CD4-positive, alpha-beta T cell treated with Interleukin-17A for 4 hours (primary cell): ENCODE measurements at regions not wholly inside any gene's neighbourhood (a gene's known extent, or its start where the extent isn't known, plus 50 kb on each side); places are given as distances from the start of the nearest gene placed in this dataset.
A peak's percentile ranks its signal among the peaks of the same experiment; 100 is the strongest.

Experiments used
- DNase-seq: peaks from one replicate; pipeline ENCODE4 v3.0.0-alpha.2; 2020; ENCODE audit warnings: mixed read lengths

DNA sequence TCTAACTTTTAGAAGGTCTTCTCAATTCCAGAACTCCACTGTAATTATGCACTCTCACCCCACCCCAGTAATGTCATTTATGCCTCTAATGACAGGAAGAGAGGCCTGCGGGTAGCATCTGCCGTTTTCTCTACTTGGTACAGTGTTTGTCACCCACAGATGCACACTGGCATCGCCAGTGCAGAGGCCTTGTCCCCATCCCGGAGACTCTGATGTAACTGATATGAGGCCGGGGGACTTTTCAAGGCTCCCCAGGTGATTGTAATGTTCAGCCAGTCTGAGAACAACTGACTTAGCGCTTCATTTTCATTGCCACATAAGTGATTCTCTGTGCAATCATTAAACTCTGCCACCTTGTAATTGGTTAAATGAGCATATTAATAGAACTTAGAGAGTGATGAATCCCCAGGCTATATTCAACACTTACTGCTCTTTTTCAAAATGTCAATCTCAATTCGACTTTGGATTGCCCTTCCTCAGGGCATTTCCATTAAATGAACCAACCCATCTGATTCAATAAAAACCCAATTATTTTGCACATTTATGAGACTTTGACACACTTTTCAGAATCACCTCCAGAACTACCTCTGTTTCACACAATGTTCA is 113.2 kb downstream of the HERPUD2 start:
- no peak for DNase-seq

DNA sequence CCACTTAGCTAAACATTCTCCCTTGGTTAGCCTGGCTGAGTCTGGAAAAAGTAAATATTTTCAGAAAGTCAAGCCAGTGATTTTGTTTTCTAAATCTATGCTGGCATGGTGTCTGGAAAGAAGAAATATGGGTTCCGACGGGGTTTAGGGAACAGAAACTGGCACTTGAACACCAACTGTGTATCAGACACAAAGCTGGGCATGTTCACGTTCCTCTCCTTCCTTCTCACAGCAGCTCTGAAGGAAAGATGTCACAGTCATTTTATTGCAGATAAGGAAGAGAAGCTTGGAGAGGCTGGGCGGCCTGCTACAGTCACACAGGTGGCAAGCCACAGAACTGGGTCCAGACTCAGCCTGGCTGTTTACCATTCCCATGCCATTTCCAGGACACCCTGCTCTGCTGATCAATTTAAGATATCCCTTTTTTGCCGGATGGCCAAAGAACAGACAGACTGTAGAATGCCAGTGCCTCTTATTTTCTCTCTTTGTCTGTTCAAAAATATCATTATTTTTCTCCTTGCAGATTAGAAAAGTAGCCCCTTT is 118.8 kb downstream of the HERPUD2 start:
- DNase-seq, result no peak

DNA sequence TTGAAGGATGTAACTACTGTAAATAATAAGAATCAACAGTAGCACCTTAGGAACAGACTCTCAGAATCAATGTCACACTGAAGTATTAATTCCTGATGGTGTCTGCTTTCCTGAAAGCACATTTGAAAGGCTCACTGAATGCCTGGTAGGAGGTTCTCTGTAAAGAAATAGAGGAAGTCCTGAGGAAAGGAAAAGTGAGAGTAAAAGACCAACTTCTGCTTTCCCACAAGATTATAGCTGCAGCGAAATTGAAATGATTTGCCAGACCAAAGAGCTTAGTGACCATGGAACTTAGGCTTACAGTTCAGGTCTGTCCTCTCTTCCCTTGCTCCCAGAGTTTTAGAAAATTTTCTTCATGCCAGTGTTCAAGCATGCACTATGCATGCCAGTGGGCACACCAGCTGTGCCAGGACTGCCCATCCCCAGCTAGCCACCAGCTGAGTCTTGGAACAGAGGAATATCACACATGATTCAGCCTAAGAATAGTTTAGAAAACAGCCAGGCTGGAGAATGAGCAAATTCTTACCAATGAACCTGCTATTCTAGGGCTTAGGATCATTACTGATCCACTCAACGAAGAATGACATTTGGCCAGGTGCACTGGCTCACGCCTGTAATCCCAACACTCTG is 123.2 kb downstream of the HERPUD2 start:
- DNase-seq, result no peak

DNA sequence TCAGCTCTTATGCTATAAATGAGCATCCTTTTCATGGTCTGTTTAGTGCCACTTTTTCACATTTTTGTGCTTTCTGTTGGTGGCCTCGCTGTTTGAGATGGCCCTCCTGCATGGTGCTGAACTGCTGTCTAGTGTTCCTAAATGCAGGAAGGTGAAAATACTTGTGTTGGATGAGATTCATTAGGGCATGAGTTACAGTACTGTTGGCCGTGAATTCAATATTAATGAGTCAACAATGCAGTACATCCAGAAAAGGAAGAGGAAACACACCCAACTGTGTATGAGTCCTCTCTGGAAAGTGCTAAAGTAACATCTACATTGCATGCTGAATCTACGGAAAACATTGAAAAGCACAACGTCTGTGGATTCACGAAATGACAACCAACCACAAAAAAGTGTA is 124.0 kb downstream of the HERPUD2 start:
- no peak for DNase-seq

DNA sequence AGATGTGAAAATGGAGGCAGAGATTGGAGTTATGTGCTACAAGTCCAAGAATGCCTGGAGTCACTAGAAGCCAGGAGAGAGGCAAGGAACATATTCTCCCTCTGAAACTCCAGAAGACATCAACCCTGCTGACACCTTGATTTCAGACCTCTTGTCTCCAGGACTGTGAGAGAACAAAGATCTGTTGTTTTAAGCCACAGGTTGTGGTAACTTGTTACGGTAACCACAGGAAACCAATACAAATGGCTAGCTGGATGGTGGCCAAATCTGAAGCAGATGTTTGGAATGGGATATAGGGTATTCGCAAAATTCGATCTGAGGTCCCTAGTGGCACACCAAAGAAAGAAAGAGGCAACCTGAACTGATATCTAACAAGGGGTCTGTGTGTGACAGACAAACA is 129.0 kb downstream of the HERPUD2 start:
- no peak for DNase-seq

DNA sequence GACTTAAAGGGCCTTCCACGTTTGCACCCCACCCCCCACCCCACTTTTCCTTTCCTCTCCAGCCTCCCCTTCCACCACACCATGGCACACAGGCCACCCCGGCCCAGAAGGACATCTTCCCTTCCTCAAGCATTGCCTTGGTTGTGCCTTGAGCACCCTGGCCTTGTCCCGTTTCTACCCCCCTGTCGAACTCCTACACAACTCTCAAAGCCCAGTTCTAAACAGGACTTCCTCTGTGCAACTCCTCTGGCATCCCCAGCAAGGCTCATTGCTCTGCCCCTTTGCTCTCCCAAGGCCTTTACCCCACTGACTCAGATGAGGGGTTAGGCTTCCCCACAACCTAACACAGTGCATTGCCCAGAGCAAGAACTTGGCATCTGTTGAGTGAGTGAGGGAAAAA is 136.1 kb downstream of the HERPUD2 start:
- no peak for DNase-seq

DNA sequence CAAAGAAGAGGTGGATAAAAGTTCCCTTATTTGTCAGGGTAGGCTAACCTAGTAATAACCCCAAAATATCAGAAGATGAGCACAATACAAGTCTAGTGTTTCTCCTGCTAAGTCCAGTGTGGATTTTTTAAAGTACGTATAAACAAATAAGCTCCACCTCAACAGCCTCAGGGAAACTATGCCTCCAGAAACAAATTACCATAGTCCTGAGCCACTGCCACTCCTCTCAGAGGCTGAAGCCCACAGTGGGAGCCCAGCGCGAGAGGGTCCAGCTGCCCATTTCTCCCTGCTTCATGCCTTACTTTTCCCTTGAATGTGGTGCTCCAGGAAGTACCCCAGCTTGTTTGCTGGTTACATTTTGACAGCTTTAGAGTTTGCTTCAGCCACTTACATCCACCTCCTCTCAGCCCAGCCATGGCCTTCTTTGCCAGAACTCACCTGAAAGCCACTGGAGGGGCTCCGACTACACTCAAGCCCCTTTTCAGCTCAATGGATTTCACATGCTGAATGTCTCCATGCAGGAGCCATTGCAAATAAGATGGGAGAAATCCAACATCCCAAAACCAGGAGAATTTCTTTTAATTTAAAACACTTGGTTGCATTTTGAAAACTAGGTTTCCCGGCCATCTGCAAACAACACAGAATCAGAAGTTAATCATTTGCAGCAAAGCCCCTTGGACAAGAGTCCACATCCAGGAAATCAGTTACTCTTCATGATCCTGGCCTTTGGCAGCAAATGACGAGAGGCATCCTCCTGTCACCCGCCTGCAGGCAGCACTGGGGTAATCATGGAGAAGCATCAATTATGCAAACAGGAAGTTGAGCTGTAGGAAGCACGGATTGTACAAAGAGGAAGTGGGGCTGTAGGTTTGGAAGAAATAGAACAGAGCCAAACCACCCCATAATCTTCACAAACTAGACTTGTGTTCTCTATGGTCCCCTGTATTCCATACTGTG is 138.1 kb downstream of the HERPUD2 start:
- no peak for DNase-seq

DNA sequence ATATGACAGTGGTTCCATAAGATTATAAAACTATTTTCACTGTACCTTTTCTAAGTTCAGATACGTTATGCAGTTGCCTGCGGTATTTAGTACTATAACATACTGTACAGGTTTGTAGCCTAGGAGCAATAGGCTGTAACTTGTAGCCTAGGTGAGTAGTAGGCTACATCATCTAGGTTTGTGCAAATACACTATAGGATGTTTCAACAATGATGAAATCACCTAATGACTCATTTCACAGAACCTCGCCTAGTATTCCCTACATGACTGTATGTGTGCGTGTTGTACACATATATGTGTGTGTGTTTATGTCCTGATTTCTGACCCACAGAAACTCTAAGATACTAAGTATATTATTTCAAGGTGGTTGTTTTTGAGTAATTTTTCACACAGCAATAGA is 139.0 kb downstream of the HERPUD2 start:
- no peak for DNase-seq

DNA sequence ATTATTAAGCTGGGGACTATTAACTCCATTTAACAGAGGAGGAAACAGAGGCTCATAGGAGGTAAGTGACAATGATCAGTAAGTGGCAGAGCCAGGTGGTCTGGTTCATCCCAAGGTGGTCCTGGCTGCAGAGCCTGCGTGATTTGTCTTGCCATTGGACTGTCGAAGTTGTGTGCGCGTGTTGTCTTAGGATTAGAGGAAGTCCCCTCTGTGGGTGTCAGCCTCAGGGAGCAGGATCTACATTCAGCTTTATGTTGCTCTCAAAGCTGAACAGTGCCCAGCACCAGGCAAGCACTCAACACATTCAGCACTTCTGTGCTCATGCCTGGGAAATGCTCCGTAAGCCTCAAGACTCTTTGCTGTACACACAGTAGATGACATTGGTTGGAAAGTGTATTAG is 139.5 kb downstream of the HERPUD2 start:
- DNase-seq, result no peak

DNA sequence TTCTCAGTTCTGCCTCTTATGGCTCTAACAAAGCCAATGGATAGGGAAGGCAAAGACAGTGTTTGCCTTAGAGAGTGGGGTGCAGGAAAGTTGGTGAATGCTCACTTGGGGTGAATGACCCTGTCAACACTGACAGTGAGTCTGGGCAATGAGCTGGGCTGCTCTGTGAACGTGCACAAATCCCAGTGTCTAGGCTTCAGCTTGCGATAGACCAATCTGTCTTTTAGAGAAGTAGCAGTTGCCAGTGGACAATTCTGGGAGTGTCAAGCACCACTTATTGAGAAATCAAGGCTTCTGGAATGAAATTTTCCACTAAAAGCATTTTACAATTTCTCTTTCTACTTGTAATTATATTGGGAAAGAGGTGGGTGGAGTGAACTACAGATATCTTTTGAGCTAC is 141.4 kb downstream of the HERPUD2 start:
- DNase-seq, result no peak

DNA sequence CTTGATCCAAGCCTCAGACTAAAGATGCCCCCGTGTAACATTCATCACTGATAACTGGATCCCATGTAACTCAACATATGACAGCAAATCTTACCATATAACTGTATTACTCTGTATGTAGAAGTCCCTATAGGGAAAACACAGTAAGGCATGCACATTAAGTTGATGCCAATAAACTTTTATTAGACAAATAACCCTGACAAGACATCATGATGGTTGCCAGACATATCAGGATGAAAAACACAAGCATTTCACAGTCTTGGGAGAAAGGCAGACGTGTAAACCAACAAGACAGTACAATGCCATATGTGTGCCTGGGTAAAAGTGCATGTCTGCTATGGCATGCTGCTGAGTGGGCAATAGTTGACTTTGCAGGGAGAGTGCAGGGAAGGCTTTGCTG is 142.2 kb downstream of the HERPUD2 start:
- DNase-seq, result no peak

DNA sequence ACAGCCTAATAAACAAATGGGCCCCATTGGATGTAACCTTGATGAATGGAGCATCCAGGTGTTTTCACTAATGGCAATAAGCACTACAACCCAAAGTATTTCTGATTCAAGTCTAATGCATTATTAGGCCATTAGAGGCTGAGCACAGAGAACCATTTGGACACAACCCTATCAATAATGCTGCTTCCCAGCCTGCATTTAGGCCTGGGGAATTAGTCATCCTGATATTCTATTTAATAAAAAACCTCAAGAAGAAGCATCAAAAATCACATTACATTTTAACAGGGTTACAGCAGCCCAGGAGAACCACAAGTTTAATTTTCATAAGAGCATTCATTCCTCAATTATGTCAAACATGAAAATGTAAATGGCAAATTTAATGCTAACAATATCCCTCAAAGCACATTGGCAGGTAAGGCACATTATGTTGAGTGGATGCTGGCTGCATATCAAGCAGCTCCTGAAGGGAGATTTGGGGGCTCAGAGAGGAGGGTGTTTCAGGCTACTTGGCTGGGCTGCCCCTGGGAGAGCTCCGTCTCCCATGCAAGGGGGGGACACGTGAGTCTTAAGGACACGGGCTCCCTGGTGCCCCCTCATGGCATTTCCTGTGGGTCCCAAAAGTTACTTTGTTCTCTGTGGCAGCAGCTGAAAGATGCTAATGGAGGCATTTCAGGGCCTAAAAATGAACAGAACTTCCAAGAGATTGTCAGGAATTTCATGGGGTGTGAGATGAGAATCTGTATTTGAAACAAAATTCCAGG is 143.4 kb downstream of the HERPUD2 start:
- no peak for DNase-seq

DNA sequence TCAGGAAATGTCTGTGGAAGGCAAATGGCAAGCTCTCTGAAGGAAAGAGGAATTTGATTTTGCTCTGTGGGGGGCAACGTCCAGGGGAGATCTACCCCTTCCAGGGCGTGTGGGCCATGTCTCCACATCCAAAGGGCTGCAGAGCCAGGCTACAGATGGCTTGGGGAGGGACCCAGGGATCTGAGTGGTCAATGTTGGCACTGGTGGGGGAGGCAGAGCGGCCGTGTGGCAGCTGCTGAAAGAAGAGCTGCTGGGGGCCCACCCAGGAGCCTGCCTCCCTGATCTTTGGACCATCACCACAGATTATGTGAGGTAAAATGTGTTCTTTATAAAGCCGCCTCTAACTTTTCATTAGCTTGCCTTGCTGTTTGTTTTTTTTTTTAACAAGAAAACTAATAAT is 144.1 kb downstream of the HERPUD2 start:
- no peak for DNase-seq

DNA sequence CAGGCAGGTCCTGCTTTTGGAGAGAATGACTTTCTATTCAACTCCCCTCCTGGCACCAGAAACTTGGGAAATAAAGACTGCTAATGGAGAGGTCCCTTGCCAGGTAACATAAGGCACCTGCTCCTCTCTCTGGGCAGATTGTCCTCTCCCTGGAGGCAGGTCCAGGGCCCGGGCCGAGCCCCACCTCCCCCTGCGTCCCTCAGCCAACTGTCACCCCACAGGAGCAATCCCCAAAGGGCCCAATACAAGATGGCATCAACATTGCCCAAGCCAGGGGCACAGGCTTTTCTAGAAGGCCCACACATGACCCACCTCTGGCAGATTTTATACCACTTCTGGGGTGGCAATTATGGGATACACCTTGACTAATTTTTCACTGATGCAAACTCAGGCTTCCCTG is 145.2 kb downstream of the HERPUD2 start:
- no peak for DNase-seq

DNA sequence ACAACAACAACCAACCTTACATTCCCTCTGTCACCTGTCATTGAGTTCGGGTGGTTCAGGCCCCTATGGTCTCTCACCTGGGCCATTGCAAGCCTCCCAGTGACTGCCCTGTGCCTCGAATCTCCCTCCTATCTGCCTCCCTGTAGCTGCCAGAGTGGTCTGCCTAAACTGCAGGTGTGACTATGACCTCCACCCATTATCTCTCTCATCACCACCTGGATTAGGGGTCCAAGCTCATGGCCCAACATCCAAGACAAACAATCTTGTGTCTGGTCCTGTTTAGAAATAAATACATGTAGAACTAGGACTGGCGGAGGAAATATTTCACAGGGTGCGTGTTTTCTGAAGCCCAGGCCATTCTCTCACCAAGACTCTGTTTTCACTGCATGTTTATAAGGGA is 146.6 kb downstream of the HERPUD2 start:
- no peak for DNase-seq

DNA sequence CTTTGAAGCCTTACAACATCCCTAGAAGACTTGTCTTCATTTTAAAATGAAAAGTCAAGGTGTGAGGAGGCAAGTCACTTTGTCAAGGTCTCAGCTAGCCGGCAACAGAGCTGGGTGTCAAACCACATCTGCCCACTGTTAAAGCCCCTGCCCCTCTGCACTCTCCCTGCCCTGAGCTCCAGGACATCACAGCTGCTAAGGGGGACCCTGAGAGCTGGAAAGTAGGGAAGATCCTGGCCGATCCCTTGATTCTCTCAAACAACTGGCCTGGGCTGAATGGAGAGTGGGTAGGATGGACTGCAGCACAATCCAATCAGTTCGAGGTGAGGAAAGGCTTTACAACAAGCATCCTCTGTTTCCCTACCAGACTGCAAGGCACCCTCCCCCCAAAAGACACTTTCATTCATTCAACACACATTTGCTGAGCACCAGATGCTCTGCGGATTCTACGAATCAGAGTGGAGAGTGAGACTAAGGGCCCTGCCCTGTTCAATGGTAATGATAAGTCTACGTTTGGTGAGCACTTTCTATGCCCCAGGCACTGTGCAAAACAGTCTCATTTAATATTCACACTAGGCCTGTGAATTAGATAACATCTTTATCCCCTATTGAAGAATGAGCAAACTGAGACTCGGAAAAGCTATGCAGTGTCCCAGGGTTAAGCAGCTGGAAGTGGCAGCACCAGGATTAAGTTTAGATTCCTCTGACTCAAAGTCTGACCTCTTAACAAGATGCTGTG is 148.1 kb downstream of the HERPUD2 start:
- DNase-seq, result no peak

DNA sequence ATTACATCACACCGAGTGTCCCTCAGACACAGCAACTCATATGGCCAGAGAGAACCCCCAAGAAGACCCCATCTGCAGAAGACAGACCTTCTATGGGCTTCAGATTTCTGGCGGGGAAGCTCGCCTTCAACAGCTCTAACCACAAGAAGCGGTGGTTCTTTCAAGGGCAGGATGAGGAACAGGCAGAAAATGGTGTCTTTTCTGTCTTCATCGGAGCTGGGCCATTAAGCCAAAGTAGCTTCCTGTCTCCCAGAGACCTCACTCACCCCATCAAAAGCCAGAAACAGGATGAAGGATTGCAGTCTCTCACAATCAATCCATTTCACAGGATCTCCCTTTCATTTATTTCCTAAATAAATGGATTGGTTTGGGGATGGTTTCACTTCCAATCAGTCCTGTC is 149.1 kb downstream of the HERPUD2 start:
- no peak for DNase-seq

DNA sequence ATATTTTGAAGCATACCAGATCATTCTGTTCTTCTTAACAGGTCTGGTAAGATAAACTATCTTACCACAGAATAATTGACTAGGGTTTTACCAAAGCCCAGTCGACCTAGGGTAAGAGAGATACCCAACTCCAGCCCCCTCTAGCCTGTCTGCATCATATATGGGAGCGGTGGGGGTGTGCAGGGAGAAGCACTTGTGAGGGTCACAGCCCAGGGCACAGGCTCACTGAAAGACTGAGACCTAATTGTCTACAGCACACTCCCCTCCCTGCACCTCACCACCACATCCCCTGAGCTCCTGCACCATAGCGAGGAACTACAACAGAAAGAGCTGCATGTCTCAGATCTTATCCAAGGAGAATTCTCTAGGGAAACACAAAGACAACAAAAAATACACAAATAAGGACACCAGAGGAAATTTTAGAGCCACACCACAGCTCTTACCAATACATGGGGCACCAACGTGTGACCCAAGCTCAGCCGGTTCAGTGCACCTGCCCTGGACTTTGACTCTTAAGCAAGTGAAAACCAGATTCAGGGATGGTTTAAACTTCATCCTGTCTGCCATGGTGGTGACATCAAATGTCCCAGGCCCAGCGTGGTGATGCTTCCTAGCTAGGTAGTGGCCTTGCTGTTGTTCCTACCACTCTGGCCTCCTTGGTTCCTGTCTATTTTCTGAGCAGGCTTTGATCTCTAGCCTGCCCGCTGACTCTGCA is 150.8 kb downstream of the HERPUD2 start:
- no peak for DNase-seq

DNA sequence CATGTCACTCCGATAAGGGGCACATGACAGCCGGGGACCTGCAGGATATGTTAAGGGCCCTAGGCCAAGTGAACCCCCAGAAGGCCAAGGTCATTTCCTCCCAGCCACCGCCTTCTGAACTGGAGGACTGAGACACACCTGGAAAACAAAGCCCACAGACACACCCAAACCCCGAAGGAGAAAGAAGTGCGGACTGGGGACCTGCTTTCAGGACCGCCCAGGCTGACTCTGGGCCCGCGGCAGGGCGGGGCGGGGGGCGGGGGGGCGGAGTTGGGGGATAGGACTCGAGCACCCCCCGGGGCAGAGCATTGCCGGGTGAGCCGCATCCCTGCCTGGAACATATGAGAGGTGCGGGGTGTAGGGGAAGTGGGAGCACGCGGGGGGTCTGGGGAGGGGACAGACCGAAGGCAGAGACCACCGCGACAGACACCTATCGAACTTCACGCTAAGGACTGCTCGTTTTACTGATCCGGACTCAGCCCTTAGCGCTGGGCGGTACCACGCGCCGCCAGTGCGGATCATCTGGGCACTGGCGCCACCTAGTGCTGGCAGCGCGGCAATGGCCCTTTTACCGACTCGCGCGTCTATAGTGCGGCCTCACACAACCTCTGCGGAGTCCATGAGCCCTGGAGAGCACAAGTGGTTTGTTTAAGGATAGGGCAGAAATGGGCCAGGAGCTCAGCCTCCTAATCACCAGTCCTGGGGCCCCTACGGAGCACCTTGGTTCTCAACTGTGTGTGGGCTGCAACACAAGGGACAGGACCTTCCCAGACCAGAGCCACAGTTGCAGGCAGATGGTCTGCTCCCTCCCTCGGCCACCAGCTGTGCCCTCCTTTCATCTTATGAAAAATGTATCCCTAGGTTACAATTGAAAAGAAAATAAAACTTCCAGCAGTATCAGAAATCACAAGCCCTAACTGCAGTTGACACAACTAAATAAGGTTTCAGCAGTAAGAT is 157.6 kb downstream of the HERPUD2 start:
- DNase-seq, result peak; percentile 84

DNA sequence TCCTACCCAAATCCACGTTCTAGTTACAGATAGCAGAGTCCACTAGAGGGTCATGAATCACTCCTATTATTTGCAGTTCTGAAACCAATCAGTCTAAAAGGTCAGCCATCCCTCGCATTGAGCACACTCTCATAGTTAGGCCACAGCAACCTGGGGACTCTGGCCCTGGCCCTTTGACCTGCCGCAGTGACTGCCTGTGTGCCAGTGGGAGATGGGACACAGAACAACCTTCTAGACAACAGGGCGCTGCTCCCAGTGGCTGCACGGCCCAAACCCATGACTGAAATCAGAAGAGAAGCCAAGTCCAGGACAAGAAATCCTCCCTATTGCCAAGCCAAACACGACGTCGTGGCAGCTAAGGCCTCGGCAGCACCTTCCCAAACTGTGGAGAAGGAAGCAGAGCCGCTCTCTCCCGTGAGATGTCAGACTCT is 158.5 kb downstream of the HERPUD2 start:
- no peak for DNase-seq
